HL-60 (cell line): ENCODE measurements at regions not wholly inside any gene's neighbourhood (a gene's known extent, or its start where the extent isn't known, plus 50 kb on each side); places are given as distances from the start of the nearest gene placed in this dataset.

Source experiments
- DNase-seq, 2 experiments: peaks; one replicate each; pipeline ENCODE4 v3.0.0-alpha.2; 2010 to 2020; ENCODE audit warnings: low read depth in 1 of 2, low spot score in 1 of 2
- H3K27ac ChIP-seq: fragments of 250-450 bp; sonication (Bioruptor Pico); replicated peaks from 2 replicates; pipeline ENCODE4 v1.5.1; 2020; ENCODE audit warnings: mild to moderate bottlenecking, moderate library complexity
- H3K27me3 ChIP-seq: fragments of 250-450 bp; sonication (Bioruptor Pico); 2 replicates; pipeline ENCODE4 v1.5.1; 2021; ENCODE audit warnings: mild to moderate bottlenecking, moderate library complexity; ENCODE audit not compliant: insufficient read depth, poor library complexity, severe bottlenecking
- H3K4me3 ChIP-seq: replicated peaks from 2 replicates; pipeline ENCODE4 v1.5.1; 2011; ENCODE audit warnings: mild to moderate bottlenecking, control low read depth, low read length; ENCODE audit not compliant: insufficient read depth
- CTCF ChIP-seq: IDR thresholded peaks from one replicate; pipeline ENCODE4 v1.5.1; 2011; ENCODE audit warnings: low read length, control low read depth, inconsistent platforms; ENCODE audit not compliant: insufficient read depth
- GABPA ChIP-seq: IDR thresholded peaks from 2 replicates; pipeline ENCODE4 v1.6.1; 2012; ENCODE audit warnings: low read depth
- POLR2AphosphoS5 ChIP-seq: IDR thresholded peaks from 2 replicates; pipeline ENCODE4 v1.6.1; 2012; ENCODE audit warnings: low read depth
- SPI1 ChIP-seq: IDR thresholded peaks from 2 replicates; pipeline ENCODE4 v1.6.1; 2012; ENCODE audit warnings: low read depth, mild to moderate bottlenecking, borderline replicate concordance
- TF ChIP-seq, protein P1 (sequence below): IDR thresholded peaks from 2 replicates; pipeline ENCODE4 v1.6.1; 2012; ENCODE audit warnings: low read depth; ENCODE audit not compliant: insufficient replicate concordance

GRCh38 chr5:8304341-8304740, 435.4 kb downstream of the MTRR start:
- TF ChIP-seq, protein P1, sequence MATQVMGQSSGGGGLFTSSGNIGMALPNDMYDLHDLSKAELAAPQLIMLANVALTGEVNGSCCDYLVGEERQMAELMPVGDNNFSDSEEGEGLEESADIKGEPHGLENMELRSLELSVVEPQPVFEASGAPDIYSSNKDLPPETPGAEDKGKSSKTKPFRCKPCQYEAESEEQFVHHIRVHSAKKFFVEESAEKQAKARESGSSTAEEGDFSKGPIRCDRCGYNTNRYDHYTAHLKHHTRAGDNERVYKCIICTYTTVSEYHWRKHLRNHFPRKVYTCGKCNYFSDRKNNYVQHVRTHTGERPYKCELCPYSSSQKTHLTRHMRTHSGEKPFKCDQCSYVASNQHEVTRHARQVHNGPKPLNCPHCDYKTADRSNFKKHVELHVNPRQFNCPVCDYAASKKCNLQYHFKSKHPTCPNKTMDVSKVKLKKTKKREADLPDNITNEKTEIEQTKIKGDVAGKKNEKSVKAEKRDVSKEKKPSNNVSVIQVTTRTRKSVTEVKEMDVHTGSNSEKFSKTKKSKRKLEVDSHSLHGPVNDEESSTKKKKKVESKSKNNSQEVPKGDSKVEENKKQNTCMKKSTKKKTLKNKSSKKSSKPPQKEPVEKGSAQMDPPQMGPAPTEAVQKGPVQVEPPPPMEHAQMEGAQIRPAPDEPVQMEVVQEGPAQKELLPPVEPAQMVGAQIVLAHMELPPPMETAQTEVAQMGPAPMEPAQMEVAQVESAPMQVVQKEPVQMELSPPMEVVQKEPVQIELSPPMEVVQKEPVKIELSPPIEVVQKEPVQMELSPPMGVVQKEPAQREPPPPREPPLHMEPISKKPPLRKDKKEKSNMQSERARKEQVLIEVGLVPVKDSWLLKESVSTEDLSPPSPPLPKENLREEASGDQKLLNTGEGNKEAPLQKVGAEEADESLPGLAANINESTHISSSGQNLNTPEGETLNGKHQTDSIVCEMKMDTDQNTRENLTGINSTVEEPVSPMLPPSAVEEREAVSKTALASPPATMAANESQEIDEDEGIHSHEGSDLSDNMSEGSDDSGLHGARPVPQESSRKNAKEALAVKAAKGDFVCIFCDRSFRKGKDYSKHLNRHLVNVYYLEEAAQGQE = no peak
- no peak for TF ChIP-seq GABPA
- Histone ChIP-seq H3K27me3 (no peaks in the 10 kb centered on the region), H3K27ac (no peak overlapping the region), H3K4me3 (no peak overlapping the region)
- DNase-seq = no peak

DNA sequence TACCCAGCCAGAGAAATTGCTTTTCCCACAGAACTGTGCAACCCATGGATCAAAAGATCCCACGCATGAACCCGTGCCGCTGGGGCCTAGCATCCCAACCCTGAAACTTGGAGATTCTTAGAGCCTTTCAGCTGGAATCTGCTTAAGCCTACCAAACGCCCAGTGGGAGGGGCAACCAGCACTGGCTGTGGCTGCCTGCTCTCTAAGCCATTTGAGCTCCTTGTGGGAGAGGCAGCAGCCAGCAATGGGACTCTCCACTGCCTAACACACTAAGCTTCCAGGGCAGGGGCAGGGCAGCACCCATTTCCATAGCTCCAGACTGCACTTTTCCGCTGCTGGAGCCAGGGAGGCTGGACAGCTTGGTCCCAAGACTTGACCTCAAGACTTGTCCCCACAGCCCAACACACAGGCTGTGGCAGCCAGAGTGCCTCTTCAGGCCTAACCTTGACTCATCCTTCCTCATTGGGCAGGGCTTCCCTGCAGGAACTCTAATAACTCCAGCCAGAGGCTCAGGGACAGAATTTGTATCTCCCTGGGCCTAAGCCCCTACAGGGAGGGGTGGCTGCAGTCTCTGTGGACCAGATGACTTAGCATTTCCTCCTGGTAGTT, 437.4 kb downstream of the MTRR start:
- Histone ChIP-seq H3K27ac (no peak overlapping the region), H3K27me3 (no peaks in the 10 kb centered on the region), H3K4me3 (no peak overlapping the region)
- TF ChIP-seq SPI1 (no peak), CTCF (no peak), POLR2AphosphoS5 (no peak), GABPA (no peak)
- TF ChIP-seq, protein P1 = no peak
- DNase-seq = no peak

- H3K4me3 ChIP-seq = no peak overlapping the region
- TF ChIP-seq, protein P1 = no peak
- TF ChIP-seq GABPA = no peak
- no peak overlapping the region for H3K27ac ChIP-seq
- H3K27me3 ChIP-seq = no peaks in the 10 kb centered on the region
- DNase-seq = no peak
Measured at GRCh38 chr5:8314965-8315364, 446.0 kb downstream of the MTRR start.

- H3K27ac ChIP-seq = no peak overlapping the region
- no peaks in the 10 kb centered on the region for H3K27me3 ChIP-seq
- TF ChIP-seq POLR2AphosphoS5 (no peak), GABPA (no peak)
- TF ChIP-seq, protein P1 = peak; percentile 86
- no peak overlapping the region for H3K4me3 ChIP-seq
- DNase-seq = no peak
Measured at GRCh38 chr5:8316608-8317280, 447.8 kb downstream of the MTRR start.
